ENCODE measurements at regions not wholly inside any gene's neighbourhood (a gene's known extent, or its start where the extent isn't known, plus 50 kb on each side); places are given as distances from the start of the nearest gene placed in this dataset.

- no peak for DNase-seq
- no peak overlapping the region for H3K4me3 ChIP-seq (ENCODE audit: low read length)
- no peak overlapping the region for H3K27ac ChIP-seq (ENCODE audit: low read depth in 1 of 2, low read length in 2 of 2)
- Mint-ChIP-seq H3K27ac (no peak overlapping the region), H3K4me3 (no peak overlapping the region), H3K27me3 (peaks cover 5% of the 10 kb centered on the region), H3K9me3 (no peaks in the 10 kb centered on the region), H3K36me3 (ENCODE audit: low read depth) (no peaks in the 10 kb centered on the region), H3K4me1 (ENCODE audit: low read depth) (peaks cover 6% of the 10 kb centered on the region)
- ChIA-PET CTCF (no interaction called here), POLR2A (no interaction called here)
- TF ChIP-seq, protein P1, sequence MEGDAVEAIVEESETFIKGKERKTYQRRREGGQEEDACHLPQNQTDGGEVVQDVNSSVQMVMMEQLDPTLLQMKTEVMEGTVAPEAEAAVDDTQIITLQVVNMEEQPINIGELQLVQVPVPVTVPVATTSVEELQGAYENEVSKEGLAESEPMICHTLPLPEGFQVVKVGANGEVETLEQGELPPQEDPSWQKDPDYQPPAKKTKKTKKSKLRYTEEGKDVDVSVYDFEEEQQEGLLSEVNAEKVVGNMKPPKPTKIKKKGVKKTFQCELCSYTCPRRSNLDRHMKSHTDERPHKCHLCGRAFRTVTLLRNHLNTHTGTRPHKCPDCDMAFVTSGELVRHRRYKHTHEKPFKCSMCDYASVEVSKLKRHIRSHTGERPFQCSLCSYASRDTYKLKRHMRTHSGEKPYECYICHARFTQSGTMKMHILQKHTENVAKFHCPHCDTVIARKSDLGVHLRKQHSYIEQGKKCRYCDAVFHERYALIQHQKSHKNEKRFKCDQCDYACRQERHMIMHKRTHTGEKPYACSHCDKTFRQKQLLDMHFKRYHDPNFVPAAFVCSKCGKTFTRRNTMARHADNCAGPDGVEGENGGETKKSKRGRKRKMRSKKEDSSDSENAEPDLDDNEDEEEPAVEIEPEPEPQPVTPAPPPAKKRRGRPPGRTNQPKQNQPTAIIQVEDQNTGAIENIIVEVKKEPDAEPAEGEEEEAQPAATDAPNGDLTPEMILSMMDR (IDR thresholded peaks at IDR 0.05) = no peak
- no peaks in the 10 kb centered on the region for H3K36me3 ChIP-seq (ENCODE audit: insufficient read depth, low read length)
- H3K27me3 ChIP-seq (ENCODE audit: control insufficient read depth in 1 of 2, insufficient read depth in 2 of 2, low read length in 2 of 2) = no peaks in the 10 kb centered on the region
- no peak for ATAC-seq (ENCODE audit: poor library complexity)
- H3K9me3 ChIP-seq (ENCODE audit: control insufficient read depth in 1 of 2, insufficient read depth in 1 of 2, low read length in 2 of 2) = no peaks in the 10 kb centered on the region
- no peaks in the 10 kb centered on the region for H3K4me1 ChIP-seq (ENCODE audit: insufficient read depth, low read length)
- intact Hi-C loops (cut with DNase I, micrococcal nuclease) = no loop called here
Measured at GRCh38 chr3:87805670-87806069, 253.1 kb downstream of the CGGBP1 start.

DNA sequence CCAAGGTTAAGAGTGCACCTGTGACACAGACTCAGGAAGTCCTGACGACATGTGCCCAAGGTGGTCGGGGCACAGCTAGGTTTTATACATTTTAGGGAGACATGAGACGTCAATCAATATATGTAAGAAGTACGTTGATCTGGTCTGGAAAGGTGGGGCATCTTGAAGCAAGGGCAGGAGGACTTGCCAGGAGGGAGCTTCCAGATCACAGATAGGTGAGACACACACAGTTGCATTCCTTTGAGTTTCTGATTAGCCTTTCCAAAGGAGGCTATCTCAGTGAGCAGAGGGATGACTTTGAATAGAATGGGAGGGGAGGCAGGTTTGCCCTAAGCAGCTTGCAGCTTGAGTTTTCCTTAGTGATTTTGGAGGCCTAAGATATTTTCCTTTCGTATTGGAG is 257.4 kb downstream of the CGGBP1 start:
- ChIA-PET POLR2A (no interaction called here), CTCF (interaction anchor here (0.8 kb wide), 1 partner anchor 9 kb away, joined by 3 read pairs; the partner anchor contains the start of gene HTR1F)
- Mint-ChIP-seq H3K36me3 (ENCODE audit: low read depth) (no peaks in the 10 kb centered on the region), H3K4me3 (no peak overlapping the region), H3K27me3 (peaks cover 34% of the 10 kb centered on the region), H3K9me3 (no peaks in the 10 kb centered on the region), H3K4me1 (ENCODE audit: low read depth) (peaks cover under 1% of the 10 kb centered on the region), H3K27ac (no peak overlapping the region)
- ATAC-seq (ENCODE audit: poor library complexity) = no peak
- no peak overlapping the region for H3K4me3 ChIP-seq (ENCODE audit: low read length)
- H3K9me3 ChIP-seq (ENCODE audit: control insufficient read depth in 1 of 2, insufficient read depth in 1 of 2, low read length in 2 of 2) = no peaks in the 10 kb centered on the region
- TF ChIP-seq, protein P1 (IDR thresholded peaks at IDR 0.05) = no peak
- H3K4me1 ChIP-seq (ENCODE audit: insufficient read depth, low read length) = no peaks in the 10 kb centered on the region
- H3K36me3 ChIP-seq (ENCODE audit: insufficient read depth, low read length) = no peaks in the 10 kb centered on the region
- H3K27ac ChIP-seq (ENCODE audit: low read depth in 1 of 2, low read length in 2 of 2) = no peak overlapping the region
- no peak for DNase-seq
- H3K27me3 ChIP-seq (ENCODE audit: control insufficient read depth in 1 of 2, insufficient read depth in 2 of 2, low read length in 2 of 2) = peaks cover 0 to 17% of the 10 kb centered on the region in 2 experiments
- intact Hi-C loops (cut with DNase I, micrococcal nuclease) = no loop called here

DNA sequence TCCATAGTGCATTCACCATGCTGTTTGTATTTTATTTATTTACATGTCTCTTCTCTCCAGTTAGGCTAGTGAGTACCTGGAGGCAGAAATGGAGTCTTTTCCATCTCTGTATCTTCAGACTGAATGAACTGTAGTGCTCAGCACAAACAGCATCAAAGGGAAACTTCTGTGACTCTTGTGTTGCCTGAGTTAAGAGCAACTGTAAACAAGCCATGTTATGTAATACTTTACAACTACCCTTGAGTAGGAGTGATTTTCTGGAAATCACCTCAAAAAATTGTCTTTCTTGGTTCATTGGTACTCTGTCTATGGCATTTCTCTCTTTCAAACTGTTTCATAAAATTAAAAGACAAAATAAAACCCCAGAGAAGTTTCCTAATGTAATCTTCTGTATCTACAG is 258.3 kb downstream of the CGGBP1 start:
- H3K36me3 Mint-ChIP-seq (ENCODE audit: low read depth) = no peaks in the 10 kb centered on the region
- H3K27ac Mint-ChIP-seq = no peak overlapping the region
- DNase-seq (no peak), ATAC-seq (ENCODE audit: poor library complexity) (no peak)
- H3K9me3 ChIP-seq (ENCODE audit: control insufficient read depth in 1 of 2, insufficient read depth in 1 of 2, low read length in 2 of 2) = no peaks in the 10 kb centered on the region
- H3K4me3 Mint-ChIP-seq = no peak overlapping the region
- ChIA-PET CTCF (interaction anchor here (0.8 kb wide), 1 partner anchor 8 kb away, joined by 3 read pairs; the partner anchor contains the start of gene HTR1F), POLR2A (no interaction called here)
- H3K4me1 ChIP-seq (ENCODE audit: insufficient read depth, low read length) = no peaks in the 10 kb centered on the region
- TF ChIP-seq, protein P1 (IDR thresholded peaks at IDR 0.05) = no peak
- no peak overlapping the region for H3K27ac ChIP-seq (ENCODE audit: low read depth in 1 of 2, low read length in 2 of 2)
- no peak overlapping the region for H3K4me3 ChIP-seq (ENCODE audit: low read length)
- no peaks in the 10 kb centered on the region for H3K4me1 Mint-ChIP-seq (ENCODE audit: low read depth)
- no peaks in the 10 kb centered on the region for H3K36me3 ChIP-seq (ENCODE audit: insufficient read depth, low read length)
- intact Hi-C loops (cut with DNase I, micrococcal nuclease) = no loop called here
- H3K27me3 ChIP-seq (ENCODE audit: control insufficient read depth in 1 of 2, insufficient read depth in 2 of 2, low read length in 2 of 2) = peaks cover 0 to 20% of the 10 kb centered on the region in 2 experiments
- H3K27me3 Mint-ChIP-seq = peaks cover 38% of the 10 kb centered on the region
- no peaks in the 10 kb centered on the region for H3K9me3 Mint-ChIP-seq

Measured in CD4-positive, alpha-beta T cell (primary cell).